H1 (cell line): ENCODE measurements at regions not wholly inside any gene's neighbourhood (a gene's known extent, or its start where the extent isn't known, plus 50 kb on each side); places are given as distances from the start of the nearest gene placed in this dataset.

Experiments used
- CEBPB ChIP-seq: IDR thresholded peaks from 2 replicates; pipeline ENCODE4 v1.6.1; 2012; ENCODE audit warnings: low read depth, low read length
- EZH2 ChIP-seq: fragments of 200-600 bp; sonication (generic); IDR thresholded peaks from 2 replicates; pipeline ENCODE4 v1.7.1; 2012; ENCODE audit warnings: low read depth, mild to moderate bottlenecking, moderate library complexity, low read length, inconsistent platforms; ENCODE audit not compliant: severe bottlenecking
- FOSL1 ChIP-seq: IDR thresholded peaks from 2 replicates; pipeline ENCODE4 v1.6.1; 2011; ENCODE audit warnings: mild to moderate bottlenecking, low read depth, low read length, moderate library complexity; ENCODE audit not compliant: insufficient read depth
- MAFK ChIP-seq: IDR thresholded peaks from 2 replicates; pipeline ENCODE4 v1.6.1; 2012; ENCODE audit warnings: low read depth, mild to moderate bottlenecking, improper control_type of control experiment, low read length
- POLR2AphosphoS5 ChIP-seq: IDR thresholded peaks from 2 replicates; pipeline ENCODE4 v1.6.1; 2011; ENCODE audit warnings: low read depth, low read length
- RAD21 ChIP-seq, 2 experiments: IDR thresholded peaks in 1 of 2; conservative IDR thresholded peaks in 1 of 2; 2 replicates each; pipeline ENCODE4 v1.6.1; 2011; ENCODE audit warnings: low read depth in 2 of 2, low read length in 2 of 2, improper control_type of control experiment in 1 of 2, inconsistent platforms in 1 of 2, mild to moderate bottlenecking in 1 of 2, moderate library complexity in 1 of 2
- SIN3A ChIP-seq, 2 experiments: IDR thresholded peaks in 1 of 2; conservative IDR thresholded peaks in 1 of 2; 2 replicates each; pipeline ENCODE4 v1.6.1; 2011 to 2012; ENCODE audit warnings: low read length in 2 of 2, improper control_type of control experiment in 1 of 2, low read depth in 1 of 2, mild to moderate bottlenecking in 1 of 2
- SRF ChIP-seq: IDR thresholded peaks from 2 replicates; pipeline ENCODE4 v1.6.1; 2011; ENCODE audit warnings: mild to moderate bottlenecking, low read depth, low read length, moderate library complexity
- YY1 ChIP-seq: IDR thresholded peaks from 2 replicates; pipeline ENCODE4 v1.6.1; 2011; ENCODE audit warnings: low read depth, mild to moderate bottlenecking, low read length
- TF ChIP-seq, protein P1 (sequence below), 3 experiments: IDR thresholded peaks; 1 replicate in 2 of 3; 2 replicates in 1 of 3; pipeline versions ENCODE4 v1.5.1 to v1.6.1; 2011; ENCODE audit warnings: low read length in 3 of 3, mild to moderate bottlenecking in 3 of 3, inconsistent platforms in 2 of 3, low read depth in 1 of 3, moderate library complexity in 1 of 3; ENCODE audit not compliant: insufficient read depth in 1 of 3; ENCODE audit errors: control extremely low read depth in 1 of 3

DNA sequence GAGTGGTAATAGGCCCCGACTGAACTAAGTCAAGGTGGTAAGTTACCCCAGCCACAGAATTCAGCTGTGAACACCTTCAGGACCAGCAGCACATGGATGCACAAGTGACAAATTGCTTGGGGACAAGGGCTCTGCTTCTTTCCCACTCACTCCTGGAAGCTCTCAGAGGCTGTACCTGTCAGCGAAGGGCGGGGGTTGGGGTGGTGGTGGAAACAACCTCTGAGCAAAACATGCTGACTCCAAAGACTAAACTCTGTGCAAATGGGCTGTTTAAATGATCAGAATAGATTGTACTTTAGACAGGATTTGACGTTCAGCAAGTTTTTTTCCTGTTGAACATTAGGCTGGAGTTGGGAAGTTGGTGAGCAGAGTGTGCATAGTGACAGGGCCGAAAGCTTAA, 544.5 kb upstream of the ZNF608 start:
- no peak for TF ChIP-seq YY1
- TF ChIP-seq CEBPB = no peak
- TF ChIP-seq EZH2 = no peak
- TF ChIP-seq SIN3A (conservative IDR thresholded peaks at IDR 0.05 in 1 of 2, IDR thresholded peaks at IDR 0.05 in 1 of 2; ENCODE audit: low read depth in 1 of 2, low read length in 2 of 2) = no peak
- TF ChIP-seq POLR2AphosphoS5 = no peak
- no peak for TF ChIP-seq MAFK
- TF ChIP-seq, protein P1, sequence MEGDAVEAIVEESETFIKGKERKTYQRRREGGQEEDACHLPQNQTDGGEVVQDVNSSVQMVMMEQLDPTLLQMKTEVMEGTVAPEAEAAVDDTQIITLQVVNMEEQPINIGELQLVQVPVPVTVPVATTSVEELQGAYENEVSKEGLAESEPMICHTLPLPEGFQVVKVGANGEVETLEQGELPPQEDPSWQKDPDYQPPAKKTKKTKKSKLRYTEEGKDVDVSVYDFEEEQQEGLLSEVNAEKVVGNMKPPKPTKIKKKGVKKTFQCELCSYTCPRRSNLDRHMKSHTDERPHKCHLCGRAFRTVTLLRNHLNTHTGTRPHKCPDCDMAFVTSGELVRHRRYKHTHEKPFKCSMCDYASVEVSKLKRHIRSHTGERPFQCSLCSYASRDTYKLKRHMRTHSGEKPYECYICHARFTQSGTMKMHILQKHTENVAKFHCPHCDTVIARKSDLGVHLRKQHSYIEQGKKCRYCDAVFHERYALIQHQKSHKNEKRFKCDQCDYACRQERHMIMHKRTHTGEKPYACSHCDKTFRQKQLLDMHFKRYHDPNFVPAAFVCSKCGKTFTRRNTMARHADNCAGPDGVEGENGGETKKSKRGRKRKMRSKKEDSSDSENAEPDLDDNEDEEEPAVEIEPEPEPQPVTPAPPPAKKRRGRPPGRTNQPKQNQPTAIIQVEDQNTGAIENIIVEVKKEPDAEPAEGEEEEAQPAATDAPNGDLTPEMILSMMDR (IDR thresholded peaks at IDR 0.05; ENCODE audit: control extremely low read depth in 1 of 3, insufficient read depth in 1 of 3, low read depth in 1 of 3, low read length in 3 of 3) = no peak
- TF ChIP-seq RAD21 (IDR thresholded peaks at IDR 0.05 in 1 of 2, conservative IDR thresholded peaks at IDR 0.05 in 1 of 2; ENCODE audit: low read depth in 2 of 2, low read length in 2 of 2) = no peak
- TF ChIP-seq FOSL1 = no peak
- no peak for TF ChIP-seq SRF
